SH-SY5Y (cell line): ENCODE measurements at regions not wholly inside any gene's neighbourhood (a gene's known extent, or its start where the extent isn't known, plus 50 kb on each side); places are given as distances from the start of the nearest gene placed in this dataset.

Experiments used
- GATA2 ChIP-seq: IDR thresholded peaks from 2 replicates; pipeline ENCODE4 v1.6.1; 2011; ENCODE audit warnings: mild to moderate bottlenecking, low read depth, low read length
- GATA3 ChIP-seq: IDR thresholded peaks from 2 replicates; pipeline ENCODE4 v1.6.1; 2011; ENCODE audit warnings: low read depth, mild to moderate bottlenecking, low read length, moderate library complexity

GRCh38 chr10:29725133-29725720 lies 90.5 kb upstream of the SVIL start:
- TF ChIP-seq GATA3 (no peak), GATA2 (no peak; the same call in 1 of the 2 replicates)

- TF ChIP-seq GATA3 (no peak), GATA2 (no peak)
Measured at GRCh38 chr10:29723726-29724125, 89.0 kb upstream of the SVIL start.

- TF ChIP-seq GATA2: no peak
- TF ChIP-seq GATA3: no peak
Measured at GRCh38 chr10:29722777-29723176, 88.0 kb upstream of the SVIL start.

- TF ChIP-seq GATA3 (no peak), GATA2 (no peak)
Measured at GRCh38 chr10:29720149-29720548, 85.4 kb upstream of the SVIL start.

- TF ChIP-seq GATA3 (no peak), GATA2 (no peak)
Measured at GRCh38 chr10:29719281-29719675, 84.5 kb upstream of the SVIL start.

GRCh38 chr10:29715296-29715695 lies 80.5 kb upstream of the SVIL start:
- TF ChIP-seq GATA2 (no peak), GATA3 (no peak)

GRCh38 chr10:29714096-29714874 lies 79.5 kb upstream of the SVIL start:
- TF ChIP-seq GATA2: no peak
- no peak for TF ChIP-seq GATA3

- TF ChIP-seq GATA3: no peak
Measured at GRCh38 chr10:29713450-29713849, 78.7 kb upstream of the SVIL start.

GRCh38 chr10:29712108-29712507 lies 77.3 kb upstream of the SVIL start:
- TF ChIP-seq GATA2 (no peak), GATA3 (no peak)

GRCh38 chr10:29710128-29710527 lies 75.4 kb upstream of the SVIL start:
- no peak for TF ChIP-seq GATA2
- TF ChIP-seq GATA3: no peak

- TF ChIP-seq GATA2: no peak
- no peak for TF ChIP-seq GATA3
Measured at GRCh38 chr10:29709484-29710002, 74.8 kb upstream of the SVIL start.

GRCh38 chr10:29703271-29703670 lies 68.5 kb upstream of the SVIL start:
- TF ChIP-seq GATA3: no peak
- TF ChIP-seq GATA2: no peak

- TF ChIP-seq GATA2: no peak
- no peak for TF ChIP-seq GATA3
Measured at GRCh38 chr10:29702273-29703164, 67.7 kb upstream of the SVIL start.

- no peak for TF ChIP-seq GATA2
- no peak for TF ChIP-seq GATA3
Measured at GRCh38 chr10:29701306-29701705, 66.5 kb upstream of the SVIL start.
